Limb (tissue), 2 donors: ENCODE measurements at regions not wholly inside any gene's neighbourhood (a gene's known extent, or its start where the extent isn't known, plus 50 kb on each side); places are given as distances from the start of the nearest gene placed in this dataset.
A peak's percentile ranks its signal among the peaks of the same experiment; 100 is the strongest.

Experiments
- DNase-seq, 2 donors: peaks; one replicate each; pipeline ENCODE4 v3.0.0-alpha.2; 2016; ENCODE audit errors: extremely low spot score in 2 of 2

GRCh38 chr3:152713989-152714388, 120.9 kb upstream of the P2RY1 start:
- DNase-seq: no peak

- DNase-seq: no peak
These were observed 120.4 kb upstream of the P2RY1 start for GRCh38 chr3:152714507-152714906.

DNA sequence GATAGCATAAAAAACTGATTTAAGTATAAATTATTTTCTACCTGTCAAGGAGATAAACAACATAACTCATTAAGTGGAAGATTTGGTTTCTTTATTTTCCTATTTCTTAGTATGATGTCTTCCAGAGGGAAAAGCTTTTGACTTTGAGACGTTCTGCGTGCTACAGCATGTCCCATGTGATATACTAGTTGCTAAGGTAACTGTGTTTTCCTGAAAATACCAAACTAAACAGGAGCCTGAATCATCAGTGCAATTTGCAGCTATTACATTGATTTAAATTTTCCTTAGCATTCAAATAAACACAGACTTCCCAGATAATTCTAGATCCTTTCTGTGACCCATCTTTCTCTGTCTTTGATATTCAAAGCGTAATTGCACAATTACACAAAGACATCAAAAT, 117.7 kb upstream of the P2RY1 start:
- no peak for DNase-seq

DNA sequence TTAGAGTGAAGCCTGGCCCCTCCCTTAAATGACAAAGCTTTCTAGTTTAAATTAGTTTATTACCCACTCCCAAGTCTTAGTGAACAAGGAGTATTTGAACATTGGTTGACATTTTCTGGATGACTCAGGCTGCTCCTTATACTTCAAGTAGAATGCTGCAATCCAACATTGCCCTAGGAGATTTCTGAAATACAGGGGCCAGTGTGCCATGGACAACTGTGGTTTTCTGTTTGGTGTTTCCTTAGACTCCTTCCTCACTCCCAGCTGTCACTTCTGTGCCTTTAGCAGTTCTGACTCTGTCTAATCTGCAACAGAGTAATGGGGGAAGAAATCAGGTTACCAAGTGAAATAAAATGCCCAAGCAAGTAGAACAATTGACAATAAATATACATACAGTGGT, 116.1 kb upstream of the P2RY1 start:
- no peak for DNase-seq

- DNase-seq: no peak
These were observed 115.7 kb upstream of the P2RY1 start for GRCh38 chr3:152719264-152719663.

GRCh38 chr3:152720951-152721718, 113.8 kb upstream of the P2RY1 start:
- DNase-seq: no peak

DNA sequence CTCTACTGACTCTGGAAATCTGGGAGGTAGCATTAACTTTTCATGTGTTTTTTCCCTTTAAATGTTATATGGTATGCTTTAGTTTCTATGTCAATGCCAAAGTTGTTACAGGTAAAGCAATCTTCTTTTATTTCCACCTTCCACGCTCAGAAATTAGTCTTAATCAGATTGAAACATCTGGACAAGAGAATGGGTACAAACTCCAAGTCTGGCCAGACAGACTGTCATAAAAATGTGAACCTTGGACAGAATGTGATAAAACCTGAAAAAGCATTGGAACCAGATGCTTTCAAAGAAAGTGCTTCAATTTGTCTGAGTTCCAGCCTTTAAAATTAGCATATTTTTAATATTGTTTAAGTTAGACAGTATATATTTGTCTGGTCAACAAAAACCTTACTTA, 110.7 kb upstream of the P2RY1 start:
- no peak for DNase-seq

DNA sequence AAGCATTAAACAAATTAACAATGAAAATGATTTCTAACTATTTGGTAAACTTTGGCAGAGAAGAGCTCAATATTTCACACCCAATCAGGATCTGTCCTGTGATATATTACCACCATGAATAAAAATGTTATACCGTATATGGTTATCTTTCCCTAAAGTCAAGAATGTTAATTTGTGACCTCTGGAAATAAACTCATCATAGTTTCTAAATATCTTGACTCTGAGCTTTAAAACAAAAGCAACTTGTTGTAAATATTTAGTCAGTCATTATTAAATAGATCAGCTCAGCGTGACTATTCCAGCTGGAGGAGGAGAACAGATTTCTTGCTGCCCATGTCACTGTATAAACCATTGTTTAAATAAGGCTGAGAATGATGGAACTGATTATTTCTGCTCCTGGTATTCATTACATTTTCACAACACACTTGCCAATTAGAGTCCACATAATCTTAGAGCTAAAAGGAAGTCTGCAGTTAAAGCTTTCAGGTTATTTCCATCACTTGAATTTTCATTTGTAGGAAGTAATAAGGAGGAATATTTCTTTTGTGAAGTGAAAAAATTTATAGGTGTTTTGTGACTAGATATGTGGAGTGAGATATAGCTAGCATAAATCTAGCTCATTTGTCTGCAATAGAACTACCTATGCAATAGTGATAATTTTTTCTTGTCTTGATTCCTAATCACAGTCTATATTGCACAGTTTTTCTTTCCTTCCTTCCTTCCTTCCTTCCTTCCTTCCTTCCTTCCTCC, 106.5 kb upstream of the P2RY1 start:
- peak in 1 of 2 donors; percentile 50 for DNase-seq

DNA sequence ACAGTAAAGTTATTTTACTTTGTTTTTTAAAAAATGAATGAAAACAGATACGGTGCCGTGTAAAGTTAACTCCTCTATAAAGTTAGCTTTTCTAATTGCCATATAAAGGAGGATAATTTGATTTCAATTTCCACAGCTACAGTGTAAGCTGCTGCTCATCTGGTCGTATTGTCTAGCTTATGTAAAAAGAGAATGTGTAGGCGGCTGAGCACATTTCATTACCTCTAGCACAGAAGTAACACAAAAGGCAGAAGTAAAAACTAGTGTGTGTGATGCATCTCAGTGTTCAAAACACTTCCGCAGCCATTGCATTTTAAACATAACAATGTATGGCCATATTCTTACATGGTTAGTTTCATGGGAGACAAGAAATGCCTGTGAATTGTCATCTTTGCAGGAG, 105.0 kb upstream of the P2RY1 start:
- no peak for DNase-seq

DNA sequence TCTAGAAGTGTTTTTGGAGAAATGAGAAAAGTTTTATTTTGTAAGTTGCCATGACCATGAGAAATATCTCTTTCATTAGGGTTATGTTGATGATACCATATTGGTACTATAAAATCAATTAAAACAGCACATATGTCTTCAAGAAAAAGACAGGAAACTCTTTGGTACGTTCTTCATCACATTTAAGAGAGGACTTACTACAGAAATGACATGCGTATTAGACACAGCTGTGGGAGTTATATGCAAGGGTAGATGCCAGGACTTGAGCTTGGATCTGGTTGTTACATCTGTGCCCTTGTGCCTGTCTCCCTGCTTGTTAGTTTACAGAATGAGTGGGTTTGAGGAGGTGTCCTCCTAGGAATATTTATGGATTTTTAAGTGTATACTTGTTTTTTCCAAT, 103.4 kb upstream of the P2RY1 start:
- DNase-seq: peak in 1 of 2 donors; percentile 30

- DNase-seq: no peak
These were observed 101.3 kb upstream of the P2RY1 start for GRCh38 chr3:152733584-152734119.

- DNase-seq: no peak
These were observed 97.7 kb upstream of the P2RY1 start for GRCh38 chr3:152737021-152737908.

DNA sequence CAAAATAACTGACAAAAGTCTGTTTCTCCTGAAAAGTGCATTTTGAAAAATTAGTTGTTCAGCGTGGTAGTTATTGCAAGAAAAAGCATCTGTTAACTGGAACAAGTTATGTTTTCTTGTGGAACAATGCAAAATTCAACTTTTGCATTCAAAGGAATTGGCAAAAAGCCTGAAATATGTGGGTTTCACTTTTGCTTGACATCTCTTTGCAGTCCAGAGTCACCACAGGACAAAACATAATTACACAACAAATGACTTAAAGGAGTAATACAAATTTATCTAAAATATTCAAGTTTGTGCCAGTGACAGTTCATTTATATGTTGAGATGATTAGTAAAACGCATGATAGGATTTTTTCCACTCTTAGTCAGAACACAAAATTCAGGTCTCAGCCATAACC, 96.3 kb upstream of the P2RY1 start:
- DNase-seq: no peak

- DNase-seq: no peak
These were observed 92.3 kb upstream of the P2RY1 start for GRCh38 chr3:152742368-152743347.

DNA sequence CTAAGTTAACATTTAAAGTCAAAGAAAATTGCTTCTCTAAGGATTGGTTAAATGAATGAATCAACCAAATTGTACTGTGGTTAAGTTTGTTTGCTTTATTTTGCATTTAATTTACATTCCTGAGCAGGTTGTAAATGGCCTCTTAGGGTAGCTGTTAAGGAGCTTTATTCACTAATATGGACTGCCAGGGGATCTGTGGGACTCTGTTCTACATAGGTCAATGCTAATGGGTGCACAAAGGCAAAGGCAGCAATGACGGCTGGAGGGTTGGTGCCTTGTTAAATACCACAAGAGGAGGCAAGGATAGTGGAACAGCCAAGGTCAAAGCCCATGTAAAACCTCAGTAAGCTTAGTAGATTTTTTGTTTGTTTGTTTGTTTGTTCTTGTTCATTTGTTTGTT, 89.3 kb upstream of the P2RY1 start:
- no peak for DNase-seq

DNA sequence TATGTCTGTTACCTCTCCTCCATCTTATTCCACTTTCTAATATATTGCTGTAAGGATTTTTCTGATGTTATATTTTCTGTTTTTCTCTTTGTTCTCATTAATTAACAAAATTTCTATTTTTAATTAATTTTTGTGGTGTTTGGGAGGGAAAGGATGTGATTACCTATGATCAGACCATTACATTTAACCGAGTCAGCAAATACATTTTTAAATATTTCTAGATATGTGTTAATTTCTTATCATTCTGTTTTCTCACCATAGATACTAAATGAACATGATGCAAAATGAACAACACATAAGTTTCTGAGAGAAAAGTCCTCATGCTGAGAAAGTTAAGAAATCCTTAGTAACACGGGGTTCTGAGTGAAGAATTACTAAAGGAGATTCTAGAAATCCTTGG, 80.6 kb upstream of the P2RY1 start:
- no peak for DNase-seq

DNA sequence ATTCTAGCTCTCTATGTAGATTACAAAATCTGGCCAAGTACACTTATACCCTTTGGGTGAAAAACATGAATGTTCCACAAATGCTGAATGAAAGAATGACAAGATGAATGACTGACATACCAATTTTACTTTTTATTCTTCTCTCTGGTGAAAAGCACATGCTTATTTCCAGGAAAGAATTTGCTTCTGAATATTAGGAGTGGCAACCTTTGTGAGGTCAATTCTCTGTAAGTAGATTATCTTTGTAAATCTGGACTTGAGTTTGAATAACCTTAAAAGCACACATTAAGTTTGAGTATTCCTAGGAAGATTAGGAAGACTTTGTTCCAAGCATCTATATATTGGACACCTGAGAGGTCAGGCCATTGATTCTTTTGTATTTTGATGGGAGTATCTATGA, 78.1 kb upstream of the P2RY1 start:
- no peak for DNase-seq

- DNase-seq: no peak
These were observed 74.8 kb upstream of the P2RY1 start for GRCh38 chr3:152760024-152760563.

GRCh38 chr3:152760591-152760990, 74.3 kb upstream of the P2RY1 start:
- DNase-seq: no peak

GRCh38 chr3:152768478-152768877, 66.5 kb upstream of the P2RY1 start:
- no peak for DNase-seq
